HG03039 (cell line): ENCODE measurements at regions not wholly inside any gene's neighbourhood (a gene's known extent, or its start where the extent isn't known, plus 50 kb on each side); places are given as distances from the start of the nearest gene placed in this dataset.
"Not testable (repeated sequence)": the region's sequence is repeated elsewhere in the genome, so short reads cannot be mapped to it uniquely, and the experiment has no call there.

ENCODE experiments used
- ATAC-seq: cut with Tn5 transposase; IDR thresholded peaks from one replicate; pipeline ENCODE4 v1.9.1; 2021; ENCODE audit warnings: mild to moderate bottlenecking, moderate library complexity; ENCODE audit not compliant: unreplicated experiment

GRCh38 chr2:236489083-236489482 is 80.5 kb upstream of the ACKR3 start:
- ATAC-seq = not testable (repeated sequence)

DNA sequence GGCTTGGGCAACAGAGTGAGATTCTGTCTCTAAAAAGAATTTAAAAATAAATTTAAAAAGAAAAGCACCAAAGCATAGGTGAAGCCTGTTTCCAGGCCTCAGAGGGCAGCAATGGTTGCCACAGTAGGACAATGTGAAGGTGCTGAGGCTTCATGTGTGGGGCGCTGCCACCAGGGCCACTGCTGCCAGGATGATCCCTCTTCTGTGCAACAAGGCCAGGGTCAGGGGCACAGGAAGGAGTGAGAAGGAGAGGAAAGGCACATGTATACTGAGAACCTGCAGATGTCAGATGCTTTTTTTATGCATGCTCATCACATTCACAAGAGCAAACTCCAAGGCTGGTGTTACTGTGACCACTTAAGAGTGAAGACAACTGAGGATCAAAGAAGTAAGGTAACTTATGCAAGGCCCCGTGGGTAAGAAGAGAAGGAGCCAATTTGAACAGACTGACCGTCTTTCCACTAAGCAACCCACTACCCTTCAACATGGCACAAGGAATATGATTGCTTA is 79.7 kb upstream of the ACKR3 start:
- ATAC-seq = no peak

GRCh38 chr2:236496340-236496739 is 73.3 kb upstream of the ACKR3 start:
- no peak for ATAC-seq

DNA sequence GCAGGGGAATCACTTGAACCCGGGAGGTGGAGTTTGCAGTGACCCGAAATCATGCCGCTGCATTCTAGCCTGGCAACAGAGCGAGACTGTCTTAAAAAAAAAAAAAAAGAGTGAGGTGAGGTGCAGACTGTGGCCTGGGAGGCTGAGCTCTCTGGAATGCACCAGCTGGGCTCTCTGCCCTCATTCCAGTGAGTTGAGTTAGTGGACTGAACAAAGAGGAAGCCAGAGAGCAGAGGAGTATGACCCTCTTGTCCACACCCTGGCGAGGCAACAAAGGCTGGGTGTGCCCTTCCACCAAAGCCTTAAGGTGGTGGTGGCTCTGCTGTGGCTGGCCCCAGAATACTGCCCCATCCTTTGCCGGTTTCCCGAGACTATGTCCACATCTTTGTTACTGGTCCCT is 71.3 kb upstream of the ACKR3 start:
- no peak for ATAC-seq

GRCh38 chr2:236499691-236500578 is 69.7 kb upstream of the ACKR3 start:
- no peak for ATAC-seq

GRCh38 chr2:236501026-236501425 is 68.6 kb upstream of the ACKR3 start:
- no peak for ATAC-seq

DNA sequence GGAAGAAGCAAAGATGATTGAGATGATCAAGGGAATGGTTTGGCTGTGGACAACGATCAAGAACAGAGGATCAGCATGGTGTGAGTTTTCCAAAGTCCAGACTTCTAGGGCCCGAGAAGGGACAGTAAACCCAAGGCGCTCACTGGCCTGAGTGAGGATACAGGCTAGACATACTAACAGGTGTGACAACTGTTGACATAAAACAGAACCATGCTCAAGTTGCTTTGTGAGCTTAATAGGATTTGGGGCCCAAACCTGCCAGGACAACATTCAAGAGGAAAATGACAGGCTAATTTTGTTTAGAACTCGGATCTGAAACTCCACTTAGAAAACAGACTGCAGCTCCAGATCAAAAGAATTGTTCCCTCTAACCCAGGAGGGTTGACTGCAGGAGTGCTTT is 68.1 kb upstream of the ACKR3 start:
- ATAC-seq = no peak

DNA sequence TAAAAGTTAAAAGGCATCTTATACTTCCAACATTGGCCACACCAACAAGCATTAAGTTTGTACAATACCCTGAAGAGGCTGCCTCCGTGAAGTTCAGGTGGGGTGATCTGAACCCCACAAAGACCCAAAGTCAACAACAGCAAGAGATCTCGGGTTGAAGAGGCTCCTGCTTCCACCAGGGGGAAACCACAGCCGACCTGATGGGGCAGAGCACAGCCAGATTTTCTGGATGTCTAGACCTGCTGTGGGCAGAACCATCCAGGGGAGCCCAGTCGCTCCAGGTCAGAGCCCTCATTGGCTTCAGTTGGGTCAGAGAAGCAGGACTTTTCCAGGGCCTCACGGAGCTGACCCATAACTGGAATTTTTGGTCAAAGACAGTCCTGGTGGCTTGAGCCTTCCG is 66.5 kb upstream of the ACKR3 start:
- no peak for ATAC-seq

GRCh38 chr2:236503583-236503982 is 66.0 kb upstream of the ACKR3 start:
- no peak for ATAC-seq

GRCh38 chr2:236505041-236505440 is 64.6 kb upstream of the ACKR3 start:
- ATAC-seq = no peak

- no peak for ATAC-seq
Measured at GRCh38 chr2:236505648-236506047, 64.0 kb upstream of the ACKR3 start.

DNA sequence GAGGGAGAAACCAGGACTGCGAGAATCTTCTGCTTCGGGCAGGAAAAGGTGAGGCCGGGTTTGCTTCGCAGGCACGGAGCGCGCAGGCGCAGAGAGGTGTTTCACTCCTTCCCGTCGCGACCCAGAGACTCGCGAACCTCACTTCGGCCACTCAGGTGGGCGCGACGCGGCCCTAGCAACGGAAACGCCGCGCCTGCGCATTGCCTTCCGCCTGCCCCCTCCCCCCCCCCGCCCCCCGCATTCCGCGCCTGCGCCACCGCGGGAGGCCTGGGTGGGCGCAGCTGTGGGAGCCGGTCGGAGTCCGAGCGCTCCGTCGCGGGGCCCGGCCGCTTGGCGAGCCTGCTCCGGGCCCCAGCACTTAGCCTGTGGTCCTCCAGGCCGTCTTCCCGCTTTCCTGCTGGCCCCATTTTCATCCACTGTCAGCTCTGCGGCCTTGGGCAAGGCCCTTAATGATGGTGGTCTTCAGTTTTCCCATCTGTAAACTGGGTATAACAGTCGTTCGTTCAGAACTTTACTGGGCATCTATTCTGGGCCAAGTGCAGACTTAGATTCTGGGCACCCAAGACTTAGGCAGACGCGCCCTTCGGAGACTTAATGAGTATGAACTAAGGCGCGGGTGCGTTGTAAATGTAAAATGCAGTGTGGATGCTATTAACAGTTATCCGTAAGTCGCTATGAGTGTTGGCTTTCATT is 62.1 kb upstream of the ACKR3 start:
- no peak for ATAC-seq

- no peak for ATAC-seq
Measured at GRCh38 chr2:236508466-236508865, 61.2 kb upstream of the ACKR3 start.

DNA sequence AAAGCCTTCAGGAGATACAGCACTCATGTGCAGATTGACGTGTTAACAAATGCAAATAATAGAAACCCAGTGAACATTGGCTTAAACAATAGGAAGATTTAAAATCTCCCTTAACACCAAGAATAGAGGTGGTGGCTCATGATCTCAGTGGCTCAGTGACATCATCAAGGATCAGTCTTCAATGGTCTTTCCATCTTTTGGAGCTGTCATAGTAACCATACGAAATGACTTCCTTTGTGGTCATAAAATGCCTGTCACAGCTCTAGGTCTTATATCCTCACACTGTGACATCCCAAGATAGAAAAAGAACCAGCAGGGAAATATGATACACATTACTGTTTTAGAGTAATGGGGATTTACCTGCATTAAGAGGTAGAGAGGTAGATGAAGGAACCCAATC is 59.6 kb upstream of the ACKR3 start:
- no peak for ATAC-seq

DNA sequence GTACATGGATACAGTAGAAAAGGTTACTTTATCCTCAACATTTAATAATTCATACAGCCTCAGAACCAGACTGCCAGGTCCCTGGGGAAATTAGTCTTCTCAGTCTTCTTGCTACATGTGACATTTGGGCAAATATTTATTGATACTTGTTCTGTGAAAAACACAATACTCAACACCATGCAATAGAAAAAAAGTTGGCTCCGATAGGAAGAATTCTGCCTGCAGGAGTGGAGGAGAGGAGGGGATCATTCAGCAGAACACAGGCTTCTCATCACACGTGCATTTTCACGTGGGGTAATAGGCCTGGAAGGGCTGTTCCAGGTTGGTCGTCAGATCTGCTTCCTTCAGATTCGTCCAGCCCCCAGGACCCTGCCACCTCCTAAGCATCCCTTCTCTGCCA is 58.4 kb upstream of the ACKR3 start:
- ATAC-seq = no peak

DNA sequence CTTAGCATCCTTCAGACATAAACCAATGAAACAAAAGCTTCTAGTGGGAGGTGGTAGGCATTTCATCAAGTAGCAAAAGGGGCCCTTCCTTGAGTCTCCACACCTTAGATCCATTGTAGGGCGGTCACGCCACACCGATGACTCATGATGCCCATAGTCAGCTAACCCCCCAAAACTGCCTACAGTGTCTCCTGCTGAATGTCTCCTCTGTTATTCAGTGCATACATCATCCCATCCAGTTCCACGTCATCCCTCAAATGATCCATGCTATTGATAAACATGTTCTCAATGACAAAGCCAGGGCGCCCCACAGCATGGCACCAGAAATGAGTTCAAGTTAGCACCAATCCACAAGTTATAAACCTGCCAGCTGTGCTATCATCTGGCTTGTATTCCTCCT is 57.4 kb upstream of the ACKR3 start:
- no peak for ATAC-seq

DNA sequence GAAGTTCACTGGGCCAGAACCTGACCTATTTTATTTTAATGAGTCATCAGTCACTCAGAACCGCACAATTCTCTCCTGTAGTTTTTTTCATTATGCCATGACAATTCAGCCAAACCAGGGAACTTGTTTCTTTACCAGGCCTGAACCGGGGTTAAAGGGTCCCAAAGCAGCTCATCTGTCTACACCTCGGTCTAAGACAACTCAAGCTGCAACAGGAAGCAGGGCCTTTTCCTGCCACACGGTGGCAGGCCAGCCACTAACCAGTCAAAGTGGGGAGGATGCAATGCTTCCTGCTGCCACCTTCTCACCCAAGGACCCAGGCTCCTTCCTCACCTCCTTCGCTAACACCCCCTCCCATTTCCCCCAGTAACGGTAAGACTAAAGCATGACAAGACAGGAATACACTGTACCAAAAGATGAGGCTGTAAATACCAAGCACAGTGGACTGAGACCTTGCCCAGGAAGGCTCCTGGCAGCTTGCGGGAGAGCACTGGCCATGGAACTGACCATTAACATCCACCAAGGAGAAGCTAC is 56.7 kb upstream of the ACKR3 start:
- peak; percentile 51 for ATAC-seq

- no peak for ATAC-seq
Measured at GRCh38 chr2:236513956-236514355, 55.7 kb upstream of the ACKR3 start.

DNA sequence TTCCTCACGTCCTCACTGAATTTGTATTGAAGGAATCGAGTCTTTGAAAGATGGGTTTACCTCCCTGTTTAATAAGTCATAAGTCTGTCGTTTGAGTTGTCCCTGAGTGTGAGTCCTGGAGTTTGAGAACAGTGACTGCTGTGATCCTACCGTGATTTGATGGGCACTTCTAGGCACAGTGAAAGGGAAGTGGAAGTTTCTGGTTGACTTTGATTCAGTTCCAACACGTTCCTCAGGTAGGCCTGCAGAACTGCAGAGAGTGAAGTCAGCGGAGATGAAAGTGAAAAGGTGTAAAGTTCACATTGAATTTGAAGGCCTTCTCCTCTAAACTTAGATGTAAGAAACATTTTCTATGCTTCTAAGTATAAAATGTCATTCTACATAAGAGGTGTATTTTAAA is 52.9 kb upstream of the ACKR3 start:
- no peak for ATAC-seq

DNA sequence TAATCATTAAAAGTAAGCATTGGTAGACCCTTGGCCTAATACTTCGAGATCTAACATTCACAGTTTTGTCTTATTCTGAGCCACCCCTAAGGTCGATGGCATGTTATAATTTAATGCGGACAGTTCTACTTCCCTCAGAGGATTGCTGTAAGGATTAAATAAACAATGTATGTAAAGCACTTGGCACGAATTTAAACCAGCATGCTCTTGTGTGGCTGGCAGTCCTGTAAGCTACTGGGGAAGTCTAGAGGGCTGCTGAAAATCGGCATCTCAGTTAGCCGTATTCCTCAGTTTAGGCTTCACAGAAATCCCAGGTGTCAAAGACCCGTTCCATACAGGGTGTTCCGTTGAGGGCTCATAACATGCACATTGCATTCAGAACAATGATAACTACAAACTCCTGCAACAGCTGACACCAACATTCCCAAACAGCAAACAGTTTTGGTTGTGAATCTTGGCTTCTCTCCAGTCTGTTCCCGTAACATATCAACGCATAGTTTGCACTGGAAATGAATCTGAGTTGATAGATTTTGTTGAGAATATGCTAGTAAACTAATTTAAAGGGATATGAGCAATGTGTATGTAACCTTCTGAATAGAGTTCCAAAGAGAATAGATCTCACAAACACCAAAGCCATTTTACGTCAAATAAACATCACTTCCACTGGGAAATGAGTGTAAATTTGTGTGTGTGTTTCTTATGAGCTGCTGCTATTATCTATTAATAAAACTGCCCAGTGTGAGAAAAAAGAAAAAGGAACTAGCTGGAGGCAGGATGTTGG is 52.2 kb upstream of the ACKR3 start:
- no peak for ATAC-seq
